ENCODE measurements at regions not wholly inside any gene's neighbourhood (a gene's known extent, or its start where the extent isn't known, plus 50 kb on each side); places are given as distances from the start of the nearest gene placed in this dataset.

DNA sequence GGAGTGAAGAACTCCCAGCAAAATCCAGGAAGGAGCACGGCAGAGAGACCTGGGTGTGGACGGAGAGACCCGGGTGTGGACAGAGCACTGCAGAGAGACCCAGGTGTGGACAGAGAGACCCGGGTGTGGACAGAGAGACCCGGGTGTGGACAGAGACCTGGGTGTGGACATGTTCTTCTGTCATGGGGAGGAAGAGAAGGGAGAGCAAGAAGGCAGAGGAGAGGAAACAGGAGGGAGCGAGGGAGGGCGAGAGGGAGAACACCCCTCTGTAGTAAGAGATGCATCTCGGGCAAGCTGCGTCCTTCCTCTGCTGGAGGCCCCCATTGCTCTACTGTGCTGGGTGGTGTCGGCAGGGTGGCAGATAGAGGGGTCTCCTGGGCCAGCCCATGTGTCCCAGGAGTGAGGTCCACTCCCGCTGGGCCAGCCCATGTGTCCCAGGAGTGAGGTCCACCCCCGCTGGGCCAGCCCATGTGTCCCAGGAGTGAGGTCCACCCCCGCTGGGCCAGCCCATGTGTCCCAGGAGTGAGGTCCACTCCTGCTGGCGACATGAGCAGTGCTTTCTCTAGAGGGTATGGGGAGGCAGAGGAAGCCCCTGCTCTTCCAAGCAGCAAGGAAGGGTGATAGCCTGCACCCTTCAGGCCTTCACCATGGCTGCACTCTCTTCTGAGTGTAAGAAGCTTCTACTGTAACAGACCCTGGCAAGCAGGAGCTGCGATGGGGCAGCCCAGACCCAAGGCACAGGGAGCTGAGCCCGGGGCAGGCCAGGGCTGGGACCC is 934.2 kb downstream of the BRD1 start:
- TF ChIP-seq, protein P1, sequence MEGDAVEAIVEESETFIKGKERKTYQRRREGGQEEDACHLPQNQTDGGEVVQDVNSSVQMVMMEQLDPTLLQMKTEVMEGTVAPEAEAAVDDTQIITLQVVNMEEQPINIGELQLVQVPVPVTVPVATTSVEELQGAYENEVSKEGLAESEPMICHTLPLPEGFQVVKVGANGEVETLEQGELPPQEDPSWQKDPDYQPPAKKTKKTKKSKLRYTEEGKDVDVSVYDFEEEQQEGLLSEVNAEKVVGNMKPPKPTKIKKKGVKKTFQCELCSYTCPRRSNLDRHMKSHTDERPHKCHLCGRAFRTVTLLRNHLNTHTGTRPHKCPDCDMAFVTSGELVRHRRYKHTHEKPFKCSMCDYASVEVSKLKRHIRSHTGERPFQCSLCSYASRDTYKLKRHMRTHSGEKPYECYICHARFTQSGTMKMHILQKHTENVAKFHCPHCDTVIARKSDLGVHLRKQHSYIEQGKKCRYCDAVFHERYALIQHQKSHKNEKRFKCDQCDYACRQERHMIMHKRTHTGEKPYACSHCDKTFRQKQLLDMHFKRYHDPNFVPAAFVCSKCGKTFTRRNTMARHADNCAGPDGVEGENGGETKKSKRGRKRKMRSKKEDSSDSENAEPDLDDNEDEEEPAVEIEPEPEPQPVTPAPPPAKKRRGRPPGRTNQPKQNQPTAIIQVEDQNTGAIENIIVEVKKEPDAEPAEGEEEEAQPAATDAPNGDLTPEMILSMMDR (IDR thresholded peaks at IDR 0.05): no peak
- TF ChIP-seq EZH2 (IDR thresholded peaks at IDR 0.05; ENCODE audit: borderline replicate concordance, insufficient read depth, low read depth, low read length, poor library complexity, severe bottlenecking): no peak
